Neuron (in vitro differentiated cells): ENCODE measurements at regions not wholly inside any gene's neighbourhood (a gene's known extent, or its start where the extent isn't known, plus 50 kb on each side); places are given as distances from the start of the nearest gene placed in this dataset.

Experiments used
- H2AFZ ChIP-seq: one replicate; pipeline ENCODE4 v1.6.1; 2013; ENCODE audit warnings: low read depth, mild to moderate bottlenecking, inconsistent platforms, low read length, moderate library complexity
- H3K27me3 ChIP-seq: one replicate; pipeline ENCODE4 v1.6.1; 2013; ENCODE audit warnings: low read length; ENCODE audit not compliant: insufficient read depth
- H3K36me3 ChIP-seq: one replicate; pipeline ENCODE4 v1.6.1; 2013; ENCODE audit warnings: low read length; ENCODE audit not compliant: insufficient read depth
- H3K4me1 ChIP-seq: one replicate; pipeline ENCODE4 v1.6.1; 2013; ENCODE audit warnings: low read length; ENCODE audit not compliant: insufficient read depth
- H3K4me3 ChIP-seq: 2 replicates; pipeline ENCODE4 v1.5.1; 2013; ENCODE audit warnings: mild to moderate bottlenecking, low read length, moderate library complexity
- H3K9me3 ChIP-seq: one replicate; pipeline ENCODE4 v1.6.1; 2013; ENCODE audit warnings: low read length

GRCh38 chr9:108133101-108133500 lies 643.5 kb upstream of the KLF4 start:
- Histone ChIP-seq H3K27me3 (no peaks in the 10 kb centered on the region), H3K36me3 (no peaks in the 10 kb centered on the region), H2AFZ (no peak overlapping the region), H3K9me3 (no peaks in the 10 kb centered on the region), H3K4me3 (no peak overlapping the region), H3K4me1 (no peaks in the 10 kb centered on the region)

GRCh38 chr9:108130905-108131304 lies 641.3 kb upstream of the KLF4 start:
- no peaks in the 10 kb centered on the region for H3K27me3 ChIP-seq
- H3K4me3 ChIP-seq = no peak overlapping the region
- H3K4me1 ChIP-seq = no peaks in the 10 kb centered on the region
- H2AFZ ChIP-seq = no peak overlapping the region
- H3K9me3 ChIP-seq = no peaks in the 10 kb centered on the region
- no peaks in the 10 kb centered on the region for H3K36me3 ChIP-seq

GRCh38 chr9:108125625-108126024 lies 636.1 kb upstream of the KLF4 start:
- Histone ChIP-seq H3K4me3 (no peak overlapping the region), H3K27me3 (no peaks in the 10 kb centered on the region), H3K4me1 (no peaks in the 10 kb centered on the region), H2AFZ (no peak overlapping the region), H3K36me3 (no peaks in the 10 kb centered on the region), H3K9me3 (no peaks in the 10 kb centered on the region)

GRCh38 chr9:108119530-108120113 lies 630.1 kb upstream of the KLF4 start:
- no peaks in the 10 kb centered on the region for H3K4me1 ChIP-seq
- no peaks in the 10 kb centered on the region for H3K27me3 ChIP-seq
- H3K4me3 ChIP-seq = no peak overlapping the region
- no peaks in the 10 kb centered on the region for H3K36me3 ChIP-seq
- no peak overlapping the region for H2AFZ ChIP-seq
- no peaks in the 10 kb centered on the region for H3K9me3 ChIP-seq

GRCh38 chr9:108117795-108118194 lies 628.2 kb upstream of the KLF4 start:
- H3K9me3 ChIP-seq = no peaks in the 10 kb centered on the region
- H3K4me3 ChIP-seq = no peak overlapping the region
- H2AFZ ChIP-seq = no peak overlapping the region
- H3K4me1 ChIP-seq = no peaks in the 10 kb centered on the region
- H3K27me3 ChIP-seq = no peaks in the 10 kb centered on the region
- no peaks in the 10 kb centered on the region for H3K36me3 ChIP-seq

- no peaks in the 10 kb centered on the region for H3K27me3 ChIP-seq
- no peak overlapping the region for H2AFZ ChIP-seq
- H3K9me3 ChIP-seq = no peaks in the 10 kb centered on the region
- H3K4me3 ChIP-seq = no peak overlapping the region
- H3K4me1 ChIP-seq = no peaks in the 10 kb centered on the region
- no peaks in the 10 kb centered on the region for H3K36me3 ChIP-seq
These were observed 627.7 kb upstream of the KLF4 start for GRCh38 chr9:108117306-108117705.

GRCh38 chr9:108113596-108113995 lies 624.0 kb upstream of the KLF4 start:
- no peaks in the 10 kb centered on the region for H3K27me3 ChIP-seq
- H3K4me3 ChIP-seq = no peak overlapping the region
- H3K9me3 ChIP-seq = no peaks in the 10 kb centered on the region
- H3K4me1 ChIP-seq = no peaks in the 10 kb centered on the region
- H3K36me3 ChIP-seq = no peaks in the 10 kb centered on the region
- no peak overlapping the region for H2AFZ ChIP-seq

GRCh38 chr9:108109927-108110690 lies 620.5 kb upstream of the KLF4 start:
- Histone ChIP-seq H3K9me3 (no peaks in the 10 kb centered on the region), H3K4me1 (no peaks in the 10 kb centered on the region), H2AFZ (no peak overlapping the region), H3K4me3 (no peak overlapping the region), H3K27me3 (no peaks in the 10 kb centered on the region), H3K36me3 (no peaks in the 10 kb centered on the region)

GRCh38 chr9:108108852-108109448 lies 619.4 kb upstream of the KLF4 start:
- Histone ChIP-seq H3K27me3 (no peaks in the 10 kb centered on the region), H3K9me3 (no peaks in the 10 kb centered on the region), H3K4me1 (no peaks in the 10 kb centered on the region), H3K36me3 (no peaks in the 10 kb centered on the region), H2AFZ (no peak overlapping the region), H3K4me3 (no peak overlapping the region)

GRCh38 chr9:108108280-108108851 lies 618.8 kb upstream of the KLF4 start:
- no peaks in the 10 kb centered on the region for H3K27me3 ChIP-seq
- H3K9me3 ChIP-seq = no peaks in the 10 kb centered on the region
- no peaks in the 10 kb centered on the region for H3K4me1 ChIP-seq
- H3K36me3 ChIP-seq = no peaks in the 10 kb centered on the region
- no peak overlapping the region for H3K4me3 ChIP-seq
- H2AFZ ChIP-seq = no peak overlapping the region

GRCh38 chr9:108105885-108106284 lies 616.3 kb upstream of the KLF4 start:
- Histone ChIP-seq H3K9me3 (no peaks in the 10 kb centered on the region), H2AFZ (no peak overlapping the region), H3K4me1 (no peaks in the 10 kb centered on the region), H3K36me3 (no peaks in the 10 kb centered on the region), H3K27me3 (no peaks in the 10 kb centered on the region), H3K4me3 (no peak overlapping the region)

GRCh38 chr9:108104991-108105390 lies 615.4 kb upstream of the KLF4 start:
- Histone ChIP-seq H3K36me3 (no peaks in the 10 kb centered on the region), H3K4me3 (no peak overlapping the region), H3K9me3 (no peaks in the 10 kb centered on the region), H3K27me3 (no peaks in the 10 kb centered on the region), H2AFZ (no peak overlapping the region), H3K4me1 (no peaks in the 10 kb centered on the region)

GRCh38 chr9:108103046-108103693 lies 613.6 kb upstream of the KLF4 start:
- no peaks in the 10 kb centered on the region for H3K4me1 ChIP-seq
- no peaks in the 10 kb centered on the region for H3K9me3 ChIP-seq
- no peak overlapping the region for H3K4me3 ChIP-seq
- no peaks in the 10 kb centered on the region for H3K36me3 ChIP-seq
- no peaks in the 10 kb centered on the region for H3K27me3 ChIP-seq
- H2AFZ ChIP-seq = no peak overlapping the region
